IPS-NIHi7 (cell line): ENCODE measurements at regions not wholly inside any gene's neighbourhood (a gene's known extent, or its start where the extent isn't known, plus 50 kb on each side); places are given as distances from the start of the nearest gene placed in this dataset.
"Not testable (repeated sequence)": the region's sequence is repeated elsewhere in the genome, so short reads cannot be mapped to it uniquely, and the experiment has no call there.

Experiments
- DNase-seq: peaks from one replicate; pipeline ENCODE4 v3.0.0; 2012; ENCODE audit warnings: mixed read lengths; ENCODE audit errors: extremely low spot score

DNA sequence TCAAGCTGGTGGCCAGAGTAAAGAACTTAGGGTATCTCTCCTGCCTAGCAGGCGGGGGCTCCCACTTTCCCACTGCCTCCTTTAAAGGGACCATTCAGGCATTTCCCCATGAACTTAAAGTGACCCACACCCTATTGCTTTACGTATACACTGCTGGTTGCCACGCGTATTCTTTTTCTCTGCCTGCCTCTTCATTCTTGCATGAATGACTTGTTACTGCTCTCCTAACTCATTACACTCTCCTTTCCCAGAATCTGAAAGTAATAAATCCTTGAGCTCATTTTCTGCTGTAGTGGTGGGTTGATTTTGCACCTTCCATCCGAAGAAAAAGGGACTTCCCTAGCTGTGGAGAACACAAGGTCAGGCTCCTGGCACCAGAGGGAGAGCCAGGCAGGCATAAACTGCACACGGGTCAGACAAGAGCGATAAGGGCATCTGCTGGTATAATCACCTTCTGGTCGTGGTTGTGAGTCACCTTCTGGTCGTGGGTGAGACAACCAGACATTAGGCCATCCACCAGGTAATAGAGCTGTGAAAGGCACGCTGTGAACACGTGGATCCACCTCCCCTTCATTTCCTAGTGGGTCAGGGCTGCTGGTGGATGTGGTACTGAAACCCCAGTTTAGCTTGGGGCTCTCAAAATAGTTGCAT, 950.3 kb downstream of the SOCS6 start:
- no peak for DNase-seq

DNA sequence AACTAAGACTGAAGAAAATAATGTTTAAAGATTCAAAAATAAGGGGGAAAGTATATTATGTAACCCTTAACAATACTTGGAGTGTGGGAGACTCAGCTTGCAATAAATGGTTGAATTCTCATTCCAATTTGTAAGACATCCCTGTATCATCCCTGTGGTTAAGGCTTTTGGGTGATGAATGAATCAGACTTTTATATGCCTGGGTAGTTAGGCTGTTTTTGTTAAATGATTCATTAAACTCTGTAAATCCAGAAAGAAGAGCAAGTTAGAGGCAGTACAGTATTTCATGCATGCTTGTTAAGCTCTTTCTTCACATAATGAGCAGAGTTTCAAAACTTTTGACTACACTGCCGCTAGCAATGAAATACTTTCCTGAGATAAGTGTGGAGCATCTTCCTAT, 948.8 kb downstream of the SOCS6 start:
- DNase-seq = no peak

DNA sequence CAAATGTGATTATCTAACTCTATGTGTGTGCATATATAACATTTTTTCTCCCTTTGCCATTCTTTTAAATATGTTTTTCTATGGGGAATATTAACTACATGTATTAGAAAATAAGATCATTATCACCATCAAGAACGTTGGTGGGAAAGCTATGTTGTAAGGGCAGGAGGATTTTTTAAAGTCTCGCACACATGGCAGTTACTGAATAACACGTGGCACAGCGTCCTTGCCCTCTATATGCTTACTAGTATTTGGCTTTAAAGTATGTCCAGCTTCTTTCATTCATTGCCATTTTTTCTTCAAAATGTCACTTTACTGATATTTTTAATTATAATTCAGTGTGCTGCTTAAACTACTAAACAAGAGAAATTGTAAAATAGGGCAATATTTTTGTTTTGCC, 944.3 kb downstream of the SOCS6 start:
- no peak for DNase-seq

DNA sequence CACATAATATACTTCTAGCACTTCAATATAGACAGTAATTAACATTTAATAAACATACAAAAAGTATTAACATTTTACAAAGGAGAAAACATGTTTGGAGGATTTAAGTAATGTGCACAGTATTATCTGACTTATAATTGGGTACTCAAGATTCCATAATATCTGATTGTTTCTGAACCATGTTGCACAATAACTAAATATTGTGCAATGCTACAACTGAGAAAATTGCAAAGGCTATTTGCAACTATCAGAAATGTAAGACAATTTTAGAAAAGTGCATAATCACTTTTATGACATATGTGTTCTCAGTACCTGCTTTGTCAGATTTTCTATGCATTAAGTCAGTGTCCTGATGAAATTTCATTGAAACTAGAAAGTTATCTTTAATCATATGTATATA, 934.6 kb downstream of the SOCS6 start:
- DNase-seq = no peak

- no peak for DNase-seq
Observed at GRCh38 chr18:71221405-71221804, 932.6 kb downstream of the SOCS6 start.

GRCh38 chr18:71212739-71213138, 923.9 kb downstream of the SOCS6 start:
- not testable (repeated sequence) for DNase-seq

GRCh38 chr18:71212222-71212621, 923.4 kb downstream of the SOCS6 start:
- DNase-seq = no peak

- no peak for DNase-seq
Observed at GRCh38 chr18:71209944-71210343, 921.1 kb downstream of the SOCS6 start.

DNA sequence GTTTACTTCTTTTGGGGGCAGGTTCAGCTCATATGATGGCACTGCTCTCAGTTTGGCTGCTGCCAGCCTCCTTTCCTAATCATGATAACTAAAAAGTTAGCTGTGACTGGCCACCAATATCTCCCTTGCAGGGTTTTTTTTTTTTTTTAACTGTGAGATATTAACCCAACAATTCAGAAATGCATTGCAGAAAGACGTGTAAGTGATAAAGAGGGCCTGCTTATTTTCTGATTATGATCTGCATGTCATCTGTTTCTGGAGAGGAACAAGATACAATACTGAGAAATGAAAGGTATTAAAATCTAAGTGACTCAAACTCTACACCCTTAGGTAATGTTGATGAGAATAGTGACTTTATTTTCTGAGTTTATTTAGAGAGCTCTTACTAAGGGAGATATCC, 905.6 kb downstream of the SOCS6 start:
- no peak for DNase-seq

- no peak for DNase-seq
Observed at GRCh38 chr18:71189581-71189980, 900.7 kb downstream of the SOCS6 start.

DNA sequence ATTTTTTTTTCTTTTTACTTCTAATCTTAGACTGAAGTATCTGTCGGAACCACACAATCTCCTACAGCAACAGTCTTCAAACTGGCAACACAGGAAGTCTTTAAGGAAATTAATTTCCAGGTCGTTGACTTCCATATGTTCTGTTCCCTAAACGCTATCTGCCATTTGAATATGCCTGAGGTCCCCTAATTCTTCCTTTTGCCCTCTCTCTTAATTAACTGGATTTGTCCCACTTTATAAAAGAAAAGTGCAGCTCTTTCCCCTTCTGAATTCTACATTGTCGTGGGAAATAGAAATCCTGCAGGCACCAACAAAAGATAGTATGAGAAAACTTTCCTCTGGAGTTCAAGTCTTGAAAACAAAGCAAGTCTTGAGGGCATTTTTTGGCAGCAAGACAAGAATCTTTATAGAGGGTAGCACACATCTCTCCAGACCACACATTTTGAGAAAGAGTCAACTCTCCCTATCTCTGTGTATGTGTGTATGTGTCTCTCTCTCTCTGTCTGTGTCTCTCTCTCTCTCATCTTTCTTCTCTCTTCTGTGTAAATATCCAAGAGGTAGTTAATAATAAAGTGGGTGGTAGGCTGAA, 879.8 kb downstream of the SOCS6 start:
- DNase-seq = no peak

GRCh38 chr18:71136487-71136886, 847.6 kb downstream of the SOCS6 start:
- no peak for DNase-seq

- DNase-seq = no peak
Observed at GRCh38 chr18:71134122-71134521, 845.3 kb downstream of the SOCS6 start.

- DNase-seq = no peak
Observed at GRCh38 chr18:71131918-71132317, 843.1 kb downstream of the SOCS6 start.

DNA sequence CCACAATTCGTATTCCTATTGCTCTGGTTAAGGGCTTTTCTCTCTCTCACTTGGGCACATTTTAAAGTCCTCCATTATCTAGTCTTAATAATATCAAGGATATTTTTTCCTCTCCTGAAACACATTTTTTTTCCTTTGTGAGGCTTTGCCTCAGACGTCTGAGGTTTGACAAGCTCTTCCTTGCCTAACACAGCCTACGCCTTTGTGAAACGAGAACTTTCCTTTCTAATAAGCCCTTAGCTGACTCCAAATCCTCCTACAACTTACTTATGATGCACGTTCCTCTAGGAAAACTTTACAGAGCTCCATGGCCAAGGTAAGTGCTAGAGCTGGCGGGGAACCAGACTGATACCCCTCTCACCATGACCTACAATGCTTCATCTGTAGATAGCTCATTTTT, 841.5 kb downstream of the SOCS6 start:
- DNase-seq = no peak

DNA sequence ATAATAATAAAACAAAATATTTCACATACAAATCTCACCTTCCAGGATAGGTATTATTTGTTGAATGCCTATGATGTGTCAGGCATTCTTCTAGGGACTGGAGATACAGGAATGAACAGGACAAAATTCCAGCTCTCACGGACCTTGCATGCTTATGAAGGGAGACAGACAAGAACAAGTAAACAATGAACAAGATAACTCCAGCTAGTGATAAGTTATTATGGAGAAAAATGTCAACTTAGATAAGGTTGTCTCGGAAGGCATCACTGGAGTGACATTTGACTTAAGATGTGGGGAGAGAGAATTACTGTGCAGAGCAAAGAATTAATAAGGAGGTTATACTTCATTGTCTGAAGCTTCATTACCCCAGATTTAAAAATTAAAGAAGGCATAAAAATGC, 836.7 kb downstream of the SOCS6 start:
- no peak for DNase-seq

DNA sequence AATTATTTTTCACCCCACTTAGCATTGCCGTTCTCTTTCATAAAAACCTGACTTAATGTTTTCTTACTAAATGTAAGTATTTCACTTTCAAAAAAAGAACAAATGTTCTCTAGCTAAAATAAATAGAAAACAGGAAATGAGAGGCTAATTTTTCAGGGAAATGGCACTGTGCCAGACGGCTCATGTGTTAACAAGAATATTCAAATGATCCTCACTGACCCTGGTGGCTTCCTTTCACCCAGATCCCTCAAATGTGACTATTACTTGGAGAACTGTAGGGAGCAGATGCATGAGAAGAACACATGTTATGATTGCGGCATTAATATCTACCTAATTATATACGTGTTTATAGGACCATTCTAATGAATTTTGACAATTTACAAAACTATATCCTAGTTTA, 827.7 kb downstream of the SOCS6 start:
- DNase-seq = no peak

DNA sequence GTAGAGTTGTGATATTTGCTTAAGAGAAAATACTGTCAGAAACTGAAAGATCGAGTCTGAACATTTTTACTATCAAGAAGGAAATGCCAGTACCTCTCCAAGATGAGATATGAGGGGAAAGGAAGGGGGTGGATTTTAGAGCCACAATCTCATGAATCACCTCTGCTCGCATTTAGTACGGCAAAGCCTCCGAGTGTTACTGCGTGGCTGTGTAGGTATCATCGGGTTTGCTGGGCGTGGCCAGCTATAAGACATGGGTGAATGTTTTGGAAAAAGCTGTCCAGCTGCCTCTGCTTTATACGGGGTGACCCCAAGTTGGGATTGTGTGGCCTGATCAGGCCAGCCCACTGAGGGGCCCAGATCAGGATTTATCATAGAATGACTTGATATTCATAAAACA, 826.4 kb downstream of the SOCS6 start:
- no peak for DNase-seq

GRCh38 chr18:71114550-71115210, 825.8 kb downstream of the SOCS6 start:
- no peak for DNase-seq

DNA sequence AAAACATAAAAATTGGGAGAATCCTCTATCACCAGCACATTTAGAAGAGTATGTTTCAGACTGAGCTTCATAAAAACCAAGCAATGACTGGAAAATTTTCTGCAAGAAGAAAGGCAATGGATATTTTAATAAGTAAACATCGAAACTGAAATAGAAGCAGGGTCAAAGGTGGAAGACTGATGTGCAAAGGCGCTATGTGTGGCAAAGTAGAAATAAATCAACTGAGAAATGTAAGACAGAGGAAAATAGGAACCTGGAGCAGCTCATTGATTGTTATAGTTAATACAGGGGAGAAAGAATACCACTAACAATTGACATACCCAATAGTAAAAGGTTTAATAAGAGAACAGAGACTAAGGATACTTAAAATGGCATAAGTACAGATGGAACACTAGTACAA, 818.4 kb downstream of the SOCS6 start:
- DNase-seq = no peak

DNA sequence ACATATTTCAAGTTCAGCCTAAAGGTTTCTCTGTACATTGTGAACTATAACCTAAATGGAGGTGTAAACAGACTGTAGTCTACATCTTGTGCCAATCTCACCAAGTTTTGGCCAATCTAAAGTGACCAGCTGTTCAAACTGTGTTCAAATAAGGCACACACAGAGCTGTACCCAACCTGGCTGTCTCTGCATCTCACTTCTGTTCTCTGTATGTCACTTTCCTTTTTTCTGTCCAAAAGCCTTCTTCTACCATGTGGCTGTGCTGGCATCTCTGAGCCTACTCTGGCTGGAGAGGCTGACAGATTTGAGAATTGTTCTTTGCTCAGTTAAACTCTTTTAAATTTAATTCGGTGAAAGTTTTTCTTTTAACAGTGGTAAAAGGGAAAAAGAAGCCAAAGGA, 817.9 kb downstream of the SOCS6 start:
- no peak for DNase-seq

DNA sequence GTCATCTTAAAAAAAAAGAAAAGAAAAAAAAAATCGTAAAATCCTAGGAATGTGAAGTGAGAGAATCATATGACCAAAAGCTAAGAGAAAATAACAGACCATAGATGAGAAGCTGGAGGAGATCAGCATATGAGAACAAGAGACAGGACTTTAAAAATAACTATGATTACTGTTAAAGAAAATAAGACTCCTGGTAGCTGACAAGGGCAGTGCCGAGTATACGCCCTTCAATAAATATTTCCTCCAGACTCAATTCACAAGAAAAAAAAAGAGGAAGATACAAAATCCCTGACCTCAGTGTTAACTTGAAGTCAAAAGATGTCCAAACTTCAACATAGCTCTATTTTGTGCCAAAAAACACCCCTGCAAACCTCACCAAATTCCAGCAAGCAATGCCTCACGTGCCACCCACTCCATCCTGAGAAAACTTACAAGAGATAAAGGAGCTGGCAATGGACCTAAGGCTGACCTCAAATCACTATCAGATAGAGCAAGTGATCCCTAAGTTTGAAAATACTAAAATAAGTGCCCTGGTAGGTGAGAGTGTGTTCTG, 817.2 kb downstream of the SOCS6 start:
- DNase-seq = no peak
